NCI-H2196 (cell line): ENCODE measurements at regions not wholly inside any gene's neighbourhood (a gene's known extent, or its start where the extent isn't known, plus 50 kb on each side); places are given as distances from the start of the nearest gene placed in this dataset.
"Not testable (repeated sequence)": the region's sequence is repeated elsewhere in the genome, so short reads cannot be mapped to it uniquely, and the experiment has no call there.

Experiments used
- DNase-seq: peaks from one replicate; lab custom pipeline; 2025; ENCODE audit not compliant: unreplicated experiment; lab: John Stamatoyannopoulos, UW

DNA sequence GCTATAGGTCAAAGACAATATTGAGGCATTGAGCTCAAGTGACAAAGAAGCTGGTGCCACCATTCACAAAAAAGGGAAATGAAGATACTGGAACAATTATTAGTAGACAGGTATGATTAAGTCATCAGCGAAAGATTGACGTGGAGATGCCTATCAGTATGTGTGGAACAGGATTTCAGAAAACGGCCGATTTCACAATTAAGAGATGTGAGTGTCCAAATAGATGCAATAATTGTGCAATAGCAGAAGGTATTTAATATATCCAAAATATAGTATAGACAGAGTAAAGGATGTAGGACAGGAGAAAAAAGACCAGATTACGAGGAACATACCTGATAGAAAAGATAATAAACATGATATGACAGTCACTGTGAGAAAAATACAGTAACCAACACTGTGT, 433.1 kb downstream of the C12orf50 start:
- DNase-seq = no peak

DNA sequence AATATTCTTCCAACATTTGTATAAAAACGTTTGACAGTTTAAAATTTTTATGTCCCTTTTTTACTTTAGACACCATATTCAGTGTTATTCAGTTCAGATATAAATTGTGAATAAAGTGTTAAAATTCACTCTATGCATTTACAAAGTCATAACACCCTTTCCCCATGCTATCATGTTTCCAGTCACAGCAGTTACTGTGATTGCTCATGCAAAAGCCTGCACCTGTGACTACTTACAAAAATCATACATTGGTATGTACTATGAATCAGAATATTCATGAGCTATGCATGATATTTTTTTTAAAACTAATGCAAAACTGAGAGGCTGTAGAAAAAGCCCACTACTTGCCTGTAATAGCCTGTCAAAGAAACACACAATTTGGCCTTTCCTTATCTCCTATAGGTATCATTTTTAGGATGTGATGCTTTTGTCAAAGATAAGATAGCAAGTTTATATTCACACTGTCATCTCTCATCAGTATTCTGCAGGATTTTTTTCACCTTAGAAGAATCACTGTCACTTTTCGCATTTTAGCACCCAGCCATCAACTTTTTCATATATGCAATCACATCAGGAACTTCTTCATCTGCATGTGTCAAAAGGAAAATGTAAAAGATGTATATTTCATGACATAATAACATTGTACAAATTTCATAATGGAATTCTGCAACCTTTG, 443.2 kb downstream of the C12orf50 start:
- DNase-seq = no peak

DNA sequence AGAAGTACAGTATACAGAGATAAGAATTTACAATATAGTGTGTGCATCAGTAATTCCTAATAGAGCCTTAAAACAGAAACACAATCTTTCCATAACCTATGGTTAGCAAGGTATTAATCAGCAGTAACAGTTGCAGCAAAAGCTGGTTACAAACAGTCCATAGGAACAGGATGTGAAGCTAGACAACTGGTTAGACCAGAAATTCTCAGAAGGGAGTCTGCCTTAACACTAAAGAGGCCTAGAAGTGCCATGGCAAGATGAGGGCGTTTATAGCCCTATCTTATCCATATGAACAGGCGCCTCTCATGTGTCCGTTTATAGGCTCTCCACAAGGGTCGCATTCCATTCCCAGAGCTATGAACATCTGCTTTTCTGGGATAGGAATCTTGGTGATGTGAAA, 450.1 kb downstream of the C12orf50 start:
- not testable (repeated sequence) for DNase-seq

DNA sequence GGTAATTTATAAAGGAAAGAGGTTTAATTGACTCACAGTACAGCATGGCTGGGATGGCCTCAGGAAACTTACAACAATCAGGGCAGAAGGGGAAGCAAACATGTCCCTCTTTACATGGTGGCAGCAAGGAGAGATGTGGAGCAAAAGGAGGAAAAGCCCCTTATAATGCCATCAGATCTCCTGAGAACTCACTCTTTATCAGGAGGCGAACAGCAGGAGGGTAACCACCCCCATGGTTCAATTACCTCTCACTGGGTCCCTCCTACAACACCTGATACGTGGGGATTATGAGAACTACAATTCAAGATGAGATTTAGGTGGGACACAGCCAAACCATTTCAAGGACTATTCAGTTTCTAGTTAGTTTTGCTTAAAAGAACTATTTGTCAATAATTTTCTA, 453.3 kb downstream of the C12orf50 start:
- DNase-seq = no peak

DNA sequence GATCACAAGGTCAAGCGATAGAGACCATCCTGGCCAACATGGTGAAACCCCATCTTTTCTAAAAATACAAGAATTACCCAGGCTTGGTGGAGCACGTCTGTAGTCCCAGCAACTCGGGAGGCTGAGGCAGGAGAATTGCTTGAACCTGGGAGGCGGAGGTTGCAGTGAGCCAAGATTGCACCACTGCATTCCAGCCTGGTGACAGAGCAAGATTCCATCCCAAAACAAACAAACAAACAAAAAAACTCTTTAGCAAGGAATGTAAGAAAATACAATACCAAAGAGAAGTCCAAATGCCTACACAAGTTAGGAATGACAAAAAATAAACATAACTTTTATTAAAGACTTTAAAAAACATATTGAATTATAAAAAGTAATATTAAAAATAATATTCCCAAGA, 462.3 kb downstream of the C12orf50 start:
- not testable (repeated sequence) for DNase-seq

DNA sequence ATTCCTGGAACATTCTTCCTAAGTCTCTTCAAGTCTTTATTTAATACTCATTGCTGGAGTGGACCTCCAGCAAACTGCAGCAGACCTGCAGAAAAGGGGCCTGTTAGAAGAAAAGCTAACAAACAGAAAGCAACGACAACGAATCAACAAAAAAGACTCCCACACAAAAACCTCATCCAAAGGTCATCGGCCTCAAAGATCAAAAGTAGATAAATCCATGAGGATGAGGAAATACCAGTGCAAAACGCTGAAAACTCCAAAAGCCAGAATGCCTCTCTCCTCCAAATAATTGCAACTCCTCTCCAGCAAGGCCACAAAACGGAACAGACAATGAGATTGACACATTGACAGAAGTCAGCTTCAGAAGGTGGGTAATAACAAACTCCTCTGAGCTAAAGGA, 472.2 kb downstream of the C12orf50 start:
- DNase-seq = no peak

DNA sequence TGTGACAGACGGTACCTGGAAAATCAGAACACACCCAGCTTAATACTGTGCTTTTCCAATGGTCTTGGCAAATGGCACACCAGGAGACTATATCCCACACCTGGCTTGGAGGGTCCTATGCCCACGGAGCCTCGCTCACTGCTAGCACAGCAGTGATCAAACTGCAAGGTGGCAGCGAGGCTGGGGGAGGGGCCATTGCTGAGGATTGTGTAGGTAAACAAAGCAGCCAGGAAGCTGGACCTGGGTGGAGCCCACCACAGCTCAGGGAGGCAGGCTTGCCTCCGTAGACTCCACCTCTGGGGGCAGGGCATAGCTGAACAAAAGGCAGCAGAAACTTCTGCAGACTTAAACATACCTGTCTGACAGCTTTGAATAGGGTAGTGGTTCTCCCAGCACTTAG, 498.0 kb downstream of the C12orf50 start:
- DNase-seq = not testable (repeated sequence)

DNA sequence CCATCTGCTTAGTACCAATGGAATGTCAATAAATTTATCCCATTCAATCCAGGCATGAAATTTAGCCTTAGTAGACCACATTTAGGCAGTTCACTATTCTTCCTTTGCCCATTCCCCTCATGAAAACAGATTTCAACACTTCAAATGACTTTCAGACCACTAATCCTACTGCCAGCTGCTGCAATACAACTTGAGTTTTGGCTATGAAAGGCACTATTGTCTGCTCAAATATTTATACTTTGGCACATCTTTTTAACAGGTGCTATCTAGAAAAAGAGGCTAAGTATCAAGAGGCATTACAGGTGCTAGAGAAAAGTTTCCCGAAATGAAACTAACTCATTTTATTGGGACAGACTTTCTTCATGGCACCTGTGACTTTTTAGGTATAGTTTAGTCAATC, 499.8 kb downstream of the C12orf50 start:
- DNase-seq = no peak

DNA sequence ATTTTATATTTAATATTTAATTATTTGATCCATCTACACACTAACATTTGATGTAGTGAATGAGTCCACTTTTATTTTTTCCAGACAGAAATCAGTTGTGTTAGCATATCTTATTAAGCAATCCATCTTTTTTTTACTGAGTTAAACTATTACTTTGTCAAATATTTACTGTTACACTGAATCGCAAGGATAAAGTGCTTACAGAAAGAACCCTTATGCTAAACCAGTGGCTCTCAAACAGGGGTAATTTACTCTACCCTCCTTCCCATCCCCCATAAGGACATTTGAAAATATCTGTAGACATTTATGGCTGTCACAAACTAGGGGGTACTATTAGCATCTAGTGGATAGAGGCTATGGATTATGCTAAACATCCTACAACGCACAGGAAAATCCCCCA, 508.2 kb downstream of the C12orf50 start:
- no peak for DNase-seq

DNA sequence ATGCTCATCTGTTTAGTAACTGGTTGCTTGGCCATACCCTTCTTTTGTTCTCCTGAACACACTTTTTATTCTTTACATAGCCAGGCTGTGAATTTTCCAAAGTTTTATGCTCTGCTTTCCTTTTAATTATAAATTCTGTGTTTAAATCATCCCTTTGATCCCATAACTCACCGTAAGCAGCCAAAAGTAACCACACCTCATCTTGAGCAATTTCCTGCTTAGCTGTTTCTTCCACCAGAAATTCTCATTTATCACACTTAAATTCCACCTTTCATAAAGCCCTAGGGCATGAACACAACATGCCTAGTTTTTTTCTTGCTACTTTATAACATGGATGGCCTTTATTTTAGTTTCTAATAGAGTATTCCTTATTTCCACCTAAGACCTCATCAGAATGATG, 510.7 kb downstream of the C12orf50 start:
- no peak for DNase-seq

DNA sequence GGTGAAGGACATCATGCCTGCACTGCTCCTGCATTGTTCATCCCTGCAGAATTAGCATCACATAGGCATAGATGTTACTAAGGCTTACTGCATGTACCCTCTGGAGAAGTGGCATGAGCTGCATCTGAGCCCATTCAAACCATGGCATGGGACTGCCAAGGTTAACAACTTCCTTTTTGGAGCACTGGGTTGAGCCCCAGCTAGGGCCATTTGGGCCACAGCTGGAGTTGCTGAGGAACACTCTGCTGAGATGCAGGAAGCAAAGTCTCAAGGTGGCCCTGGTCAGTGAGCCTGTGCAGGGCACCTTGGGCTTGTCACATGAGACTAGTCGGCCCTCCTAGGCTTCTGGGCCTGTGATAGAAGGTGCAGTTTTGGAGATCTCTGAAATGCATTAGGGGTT, 511.2 kb downstream of the C12orf50 start:
- no peak for DNase-seq

DNA sequence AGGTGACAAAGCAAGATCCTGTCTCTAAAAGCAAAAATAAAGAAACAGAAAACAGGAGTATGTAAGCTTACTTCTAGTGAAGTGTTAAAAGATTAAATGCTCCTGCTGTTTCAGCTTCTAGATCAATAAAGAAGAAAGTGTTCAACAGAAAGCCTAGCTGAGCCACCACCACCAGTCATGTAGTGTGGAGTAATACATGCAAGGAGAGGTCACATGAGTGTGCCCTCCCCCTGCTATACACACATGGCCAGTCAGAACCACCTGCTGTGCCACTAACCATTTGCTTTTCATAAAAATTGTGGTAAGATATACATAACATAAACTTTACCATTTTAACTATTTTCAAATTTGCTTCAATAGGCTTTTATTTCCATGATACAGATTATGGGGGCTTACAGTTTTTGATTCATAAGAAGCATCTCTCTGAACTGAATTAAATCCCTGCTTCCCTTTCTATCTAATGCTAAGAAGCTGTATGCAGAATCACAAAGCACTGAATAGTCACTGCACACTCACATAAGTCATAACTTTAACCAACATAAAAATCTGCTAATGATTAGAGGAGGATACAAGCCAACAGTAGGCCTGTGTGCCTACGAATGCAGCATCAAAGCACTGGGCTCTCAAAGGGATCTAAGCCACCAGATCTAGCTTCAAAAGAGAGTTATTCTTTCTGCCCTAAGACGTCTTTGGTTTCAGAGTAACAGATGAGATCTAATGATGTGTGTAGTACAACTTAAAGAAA, 515.5 kb downstream of the C12orf50 start:
- DNase-seq = no peak

DNA sequence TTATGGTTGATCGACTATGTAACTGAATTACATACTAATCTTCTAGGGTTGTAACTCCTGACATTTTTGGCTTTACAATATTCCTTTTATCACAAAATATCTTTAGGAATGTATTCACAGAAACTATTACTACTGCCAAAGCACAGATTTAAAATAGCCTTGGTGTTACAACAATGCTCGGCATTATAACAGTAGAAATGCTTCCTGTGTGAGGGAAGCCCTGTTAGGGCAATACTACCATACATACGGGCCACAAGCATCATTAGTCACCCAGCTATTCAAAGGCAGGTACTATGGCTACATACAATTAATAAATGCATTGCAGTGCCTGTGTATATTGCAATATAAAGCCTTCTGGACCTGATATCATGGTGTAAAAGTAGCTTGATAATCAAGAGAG, 517.8 kb downstream of the C12orf50 start:
- no peak for DNase-seq

DNA sequence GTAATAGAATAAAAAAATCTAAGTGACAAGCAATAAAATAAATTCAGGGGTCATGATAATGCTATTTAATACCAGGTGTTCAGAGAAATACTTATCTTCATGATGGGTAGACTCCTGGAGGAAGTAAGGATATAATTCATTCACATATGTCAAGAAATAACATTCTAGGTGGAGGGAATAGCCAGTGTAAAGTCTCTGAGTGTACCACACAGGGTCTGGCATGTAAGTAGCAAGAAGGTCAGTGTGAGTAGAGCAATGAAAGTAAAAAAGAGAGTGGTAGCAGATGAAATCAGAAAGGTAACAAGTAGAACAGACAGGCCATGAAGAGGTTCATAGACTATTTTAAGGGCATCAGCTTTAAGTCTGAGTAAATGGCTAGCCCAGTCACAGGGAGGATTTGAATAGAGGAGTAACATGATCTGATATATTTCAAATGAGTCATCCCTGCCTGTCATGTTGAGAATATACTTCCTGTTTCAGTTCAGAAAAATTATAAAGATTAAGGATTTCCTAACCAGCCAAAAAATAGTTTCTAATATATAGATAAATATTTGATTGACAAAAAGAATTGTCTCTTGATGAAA, 519.9 kb downstream of the C12orf50 start:
- no peak for DNase-seq

DNA sequence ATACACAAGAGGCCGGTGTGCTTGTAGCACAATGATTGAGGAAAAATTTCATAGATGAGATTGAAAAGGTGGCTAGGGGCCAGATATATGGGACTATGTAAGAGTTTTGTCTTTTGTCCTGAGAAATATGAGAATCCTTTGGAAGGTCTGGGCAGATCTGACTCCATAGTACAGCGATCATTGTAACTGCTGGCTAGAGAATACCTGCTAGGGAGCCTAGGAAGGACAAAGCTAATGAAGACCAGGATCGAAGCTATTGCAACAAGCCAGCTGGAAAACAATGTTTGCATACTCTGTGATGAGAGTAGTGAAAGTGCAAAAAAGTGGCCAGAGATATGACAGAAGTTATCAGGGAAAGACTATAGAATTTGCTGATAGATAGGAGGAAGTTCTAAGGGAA, 537.6 kb downstream of the C12orf50 start:
- no peak for DNase-seq

DNA sequence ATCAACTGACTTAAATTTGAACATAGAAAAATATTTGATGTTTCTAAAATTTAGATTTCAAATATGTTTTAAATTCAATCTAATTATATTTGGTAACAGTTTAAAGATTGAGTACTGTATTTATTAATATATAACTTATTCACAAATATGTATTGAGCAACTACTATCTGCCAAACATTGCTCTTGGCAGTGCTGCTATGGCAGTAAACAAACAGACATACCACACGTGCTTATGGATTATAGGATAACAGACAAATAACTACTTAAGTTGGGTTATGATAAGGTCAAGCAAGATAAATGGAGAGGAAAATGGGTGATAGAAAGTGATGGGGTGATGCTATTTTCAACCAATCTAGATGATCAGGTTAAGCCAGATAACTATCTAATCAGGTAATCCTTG, 538.1 kb downstream of the C12orf50 start:
- DNase-seq = no peak

DNA sequence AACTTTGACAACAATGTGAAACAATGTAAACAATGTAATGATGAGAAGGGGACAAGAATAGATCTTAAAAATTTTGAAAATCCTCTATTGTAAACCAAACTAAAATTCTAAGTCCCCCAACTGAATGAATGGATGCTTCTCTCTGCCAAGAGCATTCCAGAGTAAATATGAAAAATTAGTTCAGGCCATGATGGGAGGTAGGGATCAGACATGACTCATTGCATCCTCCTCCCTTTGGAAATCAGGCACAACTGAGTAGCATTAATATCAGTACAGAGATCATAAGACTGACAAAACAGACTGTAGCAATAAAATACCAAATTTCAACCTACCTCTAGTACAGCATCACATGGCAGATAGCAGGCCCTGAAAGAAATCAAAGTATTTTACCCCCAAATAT, 559.9 kb downstream of the C12orf50 start:
- DNase-seq = no peak

DNA sequence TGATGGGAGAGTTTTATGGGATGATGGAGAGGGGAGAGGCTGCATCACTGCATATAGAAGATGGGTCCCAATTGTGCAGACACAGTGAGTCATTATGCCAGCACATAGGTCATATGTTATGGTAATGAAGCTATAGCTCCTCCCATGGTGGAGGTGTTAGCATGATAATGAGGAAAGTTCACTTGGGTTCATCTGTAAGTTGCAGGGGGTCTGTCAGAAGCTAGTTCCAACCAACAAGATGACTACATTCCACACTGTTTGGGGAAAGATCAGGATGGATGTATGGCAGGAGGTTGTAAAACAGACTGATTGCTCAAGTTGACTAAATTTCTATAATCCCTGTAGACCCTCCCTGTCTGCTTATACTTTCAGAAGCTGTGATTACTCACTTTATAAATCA, 561.3 kb downstream of the C12orf50 start:
- DNase-seq = no peak

DNA sequence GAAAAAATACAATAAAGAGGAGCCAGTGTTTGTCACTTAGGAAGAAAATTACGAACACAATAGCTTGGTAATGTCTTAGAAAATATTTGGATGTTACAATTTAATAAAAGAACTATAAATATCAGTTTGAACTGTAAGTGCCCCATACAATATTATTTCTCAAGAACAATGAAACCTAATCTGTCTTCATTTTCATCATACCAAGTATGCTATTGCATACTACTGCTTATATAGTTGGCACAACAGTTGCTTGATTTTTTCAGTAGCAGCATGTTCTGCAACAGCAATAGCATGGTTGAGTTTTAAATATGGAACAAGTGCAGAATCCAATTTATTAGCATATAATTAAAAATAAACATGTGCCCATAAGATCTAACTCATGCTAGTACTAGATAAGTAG, 564.6 kb downstream of the C12orf50 start:
- no peak for DNase-seq

DNA sequence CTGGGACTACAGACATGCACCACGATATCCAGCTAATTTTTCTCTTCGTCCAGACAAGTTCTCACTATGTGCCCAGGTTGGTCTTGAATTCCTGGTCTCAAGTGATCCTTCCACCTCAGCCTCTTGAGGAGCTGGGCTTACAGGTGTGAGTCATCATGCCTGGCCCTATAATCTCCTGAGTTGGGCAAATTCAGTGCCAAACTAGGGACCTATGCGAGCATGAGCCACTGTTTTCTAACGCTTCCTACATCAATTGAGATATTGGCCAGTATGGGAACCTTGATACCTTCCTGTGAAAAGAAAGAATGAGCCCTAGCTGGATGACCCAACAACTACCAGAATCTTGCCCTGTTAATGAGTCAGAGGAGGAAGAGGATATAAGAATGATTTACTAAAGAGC, 585.2 kb downstream of the C12orf50 start:
- no peak for DNase-seq

DNA sequence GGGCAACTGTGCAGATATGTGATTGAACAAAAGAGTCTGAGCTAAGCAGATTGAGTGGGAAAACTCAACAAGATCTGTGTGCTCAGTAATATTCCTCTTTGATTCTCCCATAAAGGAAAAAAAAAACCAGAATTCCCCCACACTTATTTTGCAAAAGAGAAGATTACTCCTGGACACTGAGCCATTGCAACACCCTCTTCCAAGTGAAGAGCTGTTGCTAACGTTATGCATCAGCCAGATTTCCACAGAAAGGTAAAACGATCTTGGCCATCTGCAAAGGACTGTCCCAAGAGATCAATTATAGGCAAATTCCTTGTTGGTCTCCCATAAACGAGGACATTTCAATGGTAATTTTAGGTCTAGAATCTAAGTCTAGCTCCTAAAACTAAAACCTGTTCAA, 587.7 kb downstream of the C12orf50 start:
- no peak for DNase-seq

DNA sequence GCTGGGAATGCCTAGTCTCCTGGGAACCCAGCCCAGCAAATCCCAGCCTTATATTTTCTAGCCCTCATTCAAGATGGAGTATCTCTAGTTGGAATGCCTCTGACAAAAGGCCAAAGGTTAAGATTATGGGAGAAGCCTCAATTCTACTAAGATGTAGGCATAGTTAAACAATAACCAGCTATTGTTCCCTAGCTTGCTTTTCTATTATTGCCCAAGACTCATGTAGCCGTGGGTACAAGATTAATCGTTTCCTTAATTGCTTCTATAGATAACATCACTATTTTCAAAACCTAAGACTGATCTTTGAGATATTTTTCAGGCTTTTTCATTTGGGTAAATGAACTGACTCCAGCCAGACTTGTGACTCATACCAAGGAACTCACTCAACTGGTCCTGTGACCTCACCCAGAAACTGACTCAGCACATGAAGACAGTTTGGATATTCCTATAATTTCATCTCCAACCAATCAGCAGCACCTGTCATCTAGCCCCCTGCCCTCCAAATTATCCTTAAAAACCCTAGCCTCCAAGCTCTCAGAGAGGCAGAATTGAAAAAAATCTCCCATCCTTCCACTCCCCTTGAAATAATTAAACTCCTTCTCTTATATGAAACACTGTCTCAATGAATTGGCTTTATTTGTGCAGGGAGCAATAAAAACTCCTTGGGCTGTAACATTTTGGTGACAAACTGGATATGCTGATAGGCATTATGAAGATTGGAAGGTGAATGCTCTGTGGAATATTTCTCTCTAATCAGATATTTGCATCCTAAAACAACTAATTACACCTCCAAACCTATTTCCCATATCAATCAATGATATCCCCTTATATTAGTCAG, 589.0 kb downstream of the C12orf50 start:
- no peak for DNase-seq
